GM18508 (cell line): ENCODE measurements at regions not wholly inside any gene's neighbourhood (a gene's known extent, or its start where the extent isn't known, plus 50 kb on each side); places are given as distances from the start of the nearest gene placed in this dataset.
A peak's percentile ranks its signal among the peaks of the same experiment; 100 is the strongest.
"Not testable (repeated sequence)": the region's sequence is repeated elsewhere in the genome, so short reads cannot be mapped to it uniquely, and the experiment has no call there.

ENCODE experiments used
- ATAC-seq: cut with Tn5 transposase; IDR thresholded peaks from one replicate; pipeline ENCODE4 v1.9.1; 2021; ENCODE audit warnings: moderate number of reproducible peaks; ENCODE audit not compliant: insufficient read depth, unreplicated experiment

- ATAC-seq = no peak
Measured at GRCh38 chr2:182628916-182629315, 87.1 kb upstream of the DNAJC10 start.

- ATAC-seq = no peak
Measured at GRCh38 chr2:182630207-182630606, 85.8 kb upstream of the DNAJC10 start.

- no peak for ATAC-seq
Measured at GRCh38 chr2:182631299-182631698, 84.8 kb upstream of the DNAJC10 start.

GRCh38 chr2:182634386-182634785 lies 81.7 kb upstream of the DNAJC10 start:
- ATAC-seq = no peak

- no peak for ATAC-seq
Measured at GRCh38 chr2:182636699-182637098, 79.4 kb upstream of the DNAJC10 start.

- ATAC-seq = no peak
Measured at GRCh38 chr2:182638667-182639066, 77.4 kb upstream of the DNAJC10 start.

GRCh38 chr2:182639971-182640370 lies 76.1 kb upstream of the DNAJC10 start:
- no peak for ATAC-seq

- ATAC-seq = peak; percentile 99
Measured at GRCh38 chr2:182642328-182642727, 73.7 kb upstream of the DNAJC10 start.

- ATAC-seq = no peak
Measured at GRCh38 chr2:182646763-182647498, 69.1 kb upstream of the DNAJC10 start.

- no peak for ATAC-seq
Measured at GRCh38 chr2:182647499-182647787, 68.6 kb upstream of the DNAJC10 start.

- peak; percentile 42 for ATAC-seq
Measured at GRCh38 chr2:182649316-182649715, 66.7 kb upstream of the DNAJC10 start.

- no peak for ATAC-seq
Measured at GRCh38 chr2:182650704-182651103, 65.4 kb upstream of the DNAJC10 start.

- no peak for ATAC-seq
Measured at GRCh38 chr2:182652326-182652725, 63.7 kb upstream of the DNAJC10 start.

- ATAC-seq = no peak
Measured at GRCh38 chr2:182655750-182656149, 60.3 kb upstream of the DNAJC10 start.

- no peak for ATAC-seq
Measured at GRCh38 chr2:182664212-182664611, 51.8 kb upstream of the DNAJC10 start.

- ATAC-seq = not testable (repeated sequence)
Measured at GRCh38 chr2:182665500-182665899, 50.6 kb upstream of the DNAJC10 start.
